SH-SY5Y (cell line): ENCODE measurements at regions not wholly inside any gene's neighbourhood (a gene's known extent, or its start where the extent isn't known, plus 50 kb on each side); places are given as distances from the start of the nearest gene placed in this dataset.

ENCODE experiments used
- GATA2 ChIP-seq: IDR thresholded peaks from 2 replicates; pipeline ENCODE4 v1.6.1; 2011; ENCODE audit warnings: mild to moderate bottlenecking, low read depth, low read length
- GATA3 ChIP-seq: IDR thresholded peaks from 2 replicates; pipeline ENCODE4 v1.6.1; 2011; ENCODE audit warnings: low read depth, mild to moderate bottlenecking, low read length, moderate library complexity

GRCh38 chr1:4509206-4509605 lies 145.2 kb upstream of the AJAP1 start:
- TF ChIP-seq GATA2, result no peak
- no peak for TF ChIP-seq GATA3
